Mammary epithelial cell (primary cell): ENCODE measurements at regions not wholly inside any gene's neighbourhood (a gene's known extent, or its start where the extent isn't known, plus 50 kb on each side); places are given as distances from the start of the nearest gene placed in this dataset.

Source experiments
- EZH2 ChIP-seq: IDR thresholded peaks from 2 replicates; pipeline ENCODE4 v1.6.1; 2012; ENCODE audit warnings: low read length, inconsistent platforms, borderline replicate concordance
- TF ChIP-seq, protein P1 (sequence below), 2 donors: IDR thresholded peaks in 1 of 2; conservative IDR thresholded peaks in 1 of 2; 2 replicates each; pipeline ENCODE4 v1.5.1; 2011 to 2012; ENCODE audit warnings: inconsistent platforms in 2 of 2, low read length in 2 of 2, mild to moderate bottlenecking in 2 of 2, control low read depth in 1 of 2, low read depth in 1 of 2; ENCODE audit not compliant: insufficient read depth in 1 of 2; ENCODE audit errors: extremely low read depth in 1 of 2

DNA sequence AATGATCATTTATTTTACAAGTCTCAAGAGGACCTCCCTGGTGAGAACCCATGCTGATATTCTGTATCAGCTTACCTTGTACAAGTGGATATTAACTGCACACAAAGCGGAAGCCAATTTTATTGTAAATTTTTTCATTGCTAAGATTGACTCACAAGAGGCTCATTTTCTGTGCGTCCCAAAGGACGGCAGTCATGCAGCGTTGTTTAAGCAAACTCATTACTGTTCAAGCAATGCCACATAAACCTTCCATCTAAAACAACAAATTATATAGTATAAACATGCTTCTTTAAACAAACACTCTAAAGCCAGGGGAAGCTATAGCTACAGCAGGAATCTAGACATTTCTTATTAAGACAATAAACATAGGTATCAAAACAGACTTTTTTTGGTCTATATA lies 575.3 kb downstream of the FRK start:
- TF ChIP-seq, protein P1, sequence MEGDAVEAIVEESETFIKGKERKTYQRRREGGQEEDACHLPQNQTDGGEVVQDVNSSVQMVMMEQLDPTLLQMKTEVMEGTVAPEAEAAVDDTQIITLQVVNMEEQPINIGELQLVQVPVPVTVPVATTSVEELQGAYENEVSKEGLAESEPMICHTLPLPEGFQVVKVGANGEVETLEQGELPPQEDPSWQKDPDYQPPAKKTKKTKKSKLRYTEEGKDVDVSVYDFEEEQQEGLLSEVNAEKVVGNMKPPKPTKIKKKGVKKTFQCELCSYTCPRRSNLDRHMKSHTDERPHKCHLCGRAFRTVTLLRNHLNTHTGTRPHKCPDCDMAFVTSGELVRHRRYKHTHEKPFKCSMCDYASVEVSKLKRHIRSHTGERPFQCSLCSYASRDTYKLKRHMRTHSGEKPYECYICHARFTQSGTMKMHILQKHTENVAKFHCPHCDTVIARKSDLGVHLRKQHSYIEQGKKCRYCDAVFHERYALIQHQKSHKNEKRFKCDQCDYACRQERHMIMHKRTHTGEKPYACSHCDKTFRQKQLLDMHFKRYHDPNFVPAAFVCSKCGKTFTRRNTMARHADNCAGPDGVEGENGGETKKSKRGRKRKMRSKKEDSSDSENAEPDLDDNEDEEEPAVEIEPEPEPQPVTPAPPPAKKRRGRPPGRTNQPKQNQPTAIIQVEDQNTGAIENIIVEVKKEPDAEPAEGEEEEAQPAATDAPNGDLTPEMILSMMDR (conservative IDR thresholded peaks at IDR 0.05 in 1 of 2, IDR thresholded peaks at IDR 0.05 in 1 of 2; ENCODE audit: extremely low read depth in 1 of 2, insufficient read depth in 1 of 2, low read depth in 1 of 2, low read length in 2 of 2): no peak
- no peak for TF ChIP-seq EZH2
